ENCODE measurements at regions not wholly inside any gene's neighbourhood (a gene's known extent, or its start where the extent isn't known, plus 50 kb on each side); places are given as distances from the start of the nearest gene placed in this dataset.

DNA sequence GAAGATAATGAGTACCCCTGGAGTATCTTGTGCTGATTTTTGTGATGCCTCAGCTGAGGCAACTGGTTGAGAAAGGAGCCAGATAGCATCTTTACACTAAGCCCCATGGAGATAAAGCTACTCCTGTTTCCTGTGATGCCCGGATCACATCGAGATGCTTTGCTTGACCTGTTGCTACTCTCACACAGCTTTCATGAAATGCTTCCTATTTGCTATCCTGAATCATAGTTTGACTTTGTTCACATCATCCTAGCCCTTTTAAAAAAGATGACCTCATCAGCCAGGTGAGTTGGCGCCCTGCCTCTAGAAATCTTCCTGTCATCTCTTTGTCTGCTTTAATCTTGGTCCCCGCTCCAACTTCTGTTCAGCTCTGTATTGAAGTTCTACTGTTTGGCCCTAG lies 409.6 kb upstream of the TBL1XR1 start:
- Histone ChIP-seq H3K36me3 (replicated peaks; ENCODE audit: insufficient read depth, low read length) (no peaks in the 10 kb centered on the region), H3K4me1 (ENCODE audit: low read length) (peaks cover 30% of the 10 kb centered on the region), H3K4me2 (ENCODE audit: low read depth, low read length) (no peak overlapping the region), H3K9ac (ENCODE audit: low read length) (no peak overlapping the region), H4K20me1 (ENCODE audit: insufficient read depth, low read length) (no peaks in the 10 kb centered on the region), H3K9me2 (replicated peaks; ENCODE audit: insufficient read depth, low read length) (no peaks in the 10 kb centered on the region), H3K27ac (ENCODE audit: low read length) (no peak overlapping the region), H3K4me3 (ENCODE audit: low read length) (no peak overlapping the region), H2AFZ (ENCODE audit: low read length) (no peak overlapping the region), H3F3A (ENCODE audit: insufficient read depth, low read length) (peaks cover 16% of the 10 kb centered on the region), H3K9me3 (replicated peaks; ENCODE audit: insufficient read depth, low read length) (no peaks in the 10 kb centered on the region), H3K27me3 (replicated peaks; ENCODE audit: insufficient read depth, low read length) (no peaks in the 10 kb centered on the region), H3K79me2 (ENCODE audit: low read length) (no peaks in the 10 kb centered on the region)
- no peak for TF ChIP-seq EZH2phosphoT487 (IDR thresholded peaks at IDR 0.05; ENCODE audit: low read length)
- TF ChIP-seq, protein P1, sequence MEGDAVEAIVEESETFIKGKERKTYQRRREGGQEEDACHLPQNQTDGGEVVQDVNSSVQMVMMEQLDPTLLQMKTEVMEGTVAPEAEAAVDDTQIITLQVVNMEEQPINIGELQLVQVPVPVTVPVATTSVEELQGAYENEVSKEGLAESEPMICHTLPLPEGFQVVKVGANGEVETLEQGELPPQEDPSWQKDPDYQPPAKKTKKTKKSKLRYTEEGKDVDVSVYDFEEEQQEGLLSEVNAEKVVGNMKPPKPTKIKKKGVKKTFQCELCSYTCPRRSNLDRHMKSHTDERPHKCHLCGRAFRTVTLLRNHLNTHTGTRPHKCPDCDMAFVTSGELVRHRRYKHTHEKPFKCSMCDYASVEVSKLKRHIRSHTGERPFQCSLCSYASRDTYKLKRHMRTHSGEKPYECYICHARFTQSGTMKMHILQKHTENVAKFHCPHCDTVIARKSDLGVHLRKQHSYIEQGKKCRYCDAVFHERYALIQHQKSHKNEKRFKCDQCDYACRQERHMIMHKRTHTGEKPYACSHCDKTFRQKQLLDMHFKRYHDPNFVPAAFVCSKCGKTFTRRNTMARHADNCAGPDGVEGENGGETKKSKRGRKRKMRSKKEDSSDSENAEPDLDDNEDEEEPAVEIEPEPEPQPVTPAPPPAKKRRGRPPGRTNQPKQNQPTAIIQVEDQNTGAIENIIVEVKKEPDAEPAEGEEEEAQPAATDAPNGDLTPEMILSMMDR (IDR thresholded peaks at IDR 0.05; ENCODE audit: low read length), result no peak
- no peak for TF ChIP-seq EZH2 (optimal IDR thresholded peaks at IDR 0.05; ENCODE audit: low read depth, low read length)
- no peak for DNase-seq

DNA sequence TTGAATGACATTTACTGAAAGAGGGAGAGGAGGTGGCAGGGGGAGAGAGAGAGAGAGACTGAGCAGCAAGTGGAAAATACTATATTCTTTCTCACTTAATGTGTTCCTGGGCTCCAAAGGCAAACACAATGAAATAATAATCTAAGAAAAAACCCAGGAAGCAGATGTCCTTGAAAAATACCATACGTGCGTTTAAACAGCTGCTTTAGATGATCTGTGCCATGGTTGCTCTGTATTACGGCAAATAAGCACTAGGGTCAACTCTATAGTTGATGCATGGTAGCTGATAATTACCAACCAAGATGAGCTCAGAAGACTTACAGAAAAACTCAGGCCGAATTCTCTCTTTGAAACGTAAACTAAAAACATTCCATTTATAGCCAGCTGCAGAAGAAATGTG lies 410.3 kb upstream of the TBL1XR1 start:
- Histone ChIP-seq H3K4me1 (ENCODE audit: low read length) (peaks cover 23% of the 10 kb centered on the region), H3K9ac (ENCODE audit: low read length) (no peak overlapping the region), H3K27ac (ENCODE audit: low read length) (no peak overlapping the region), H3K9me3 (replicated peaks; ENCODE audit: insufficient read depth, low read length) (no peaks in the 10 kb centered on the region), H4K20me1 (ENCODE audit: insufficient read depth, low read length) (no peaks in the 10 kb centered on the region), H3K9me2 (replicated peaks; ENCODE audit: insufficient read depth, low read length) (no peaks in the 10 kb centered on the region), H3K4me3 (ENCODE audit: low read length) (no peak overlapping the region), H3K27me3 (replicated peaks; ENCODE audit: insufficient read depth, low read length) (no peaks in the 10 kb centered on the region), H3K36me3 (replicated peaks; ENCODE audit: insufficient read depth, low read length) (no peaks in the 10 kb centered on the region), H2AFZ (ENCODE audit: low read length) (no peak overlapping the region), H3K4me2 (ENCODE audit: low read depth, low read length) (no peak overlapping the region), H3F3A (ENCODE audit: insufficient read depth, low read length) (peaks cover 13% of the 10 kb centered on the region), H3K79me2 (ENCODE audit: low read length) (no peaks in the 10 kb centered on the region)
- DNase-seq, result no peak
- no peak for TF ChIP-seq EZH2 (optimal IDR thresholded peaks at IDR 0.05; ENCODE audit: low read depth, low read length)
- TF ChIP-seq, protein P1 (IDR thresholded peaks at IDR 0.05; ENCODE audit: low read length), result no peak
- TF ChIP-seq EZH2phosphoT487 (IDR thresholded peaks at IDR 0.05; ENCODE audit: low read length), result no peak

DNA sequence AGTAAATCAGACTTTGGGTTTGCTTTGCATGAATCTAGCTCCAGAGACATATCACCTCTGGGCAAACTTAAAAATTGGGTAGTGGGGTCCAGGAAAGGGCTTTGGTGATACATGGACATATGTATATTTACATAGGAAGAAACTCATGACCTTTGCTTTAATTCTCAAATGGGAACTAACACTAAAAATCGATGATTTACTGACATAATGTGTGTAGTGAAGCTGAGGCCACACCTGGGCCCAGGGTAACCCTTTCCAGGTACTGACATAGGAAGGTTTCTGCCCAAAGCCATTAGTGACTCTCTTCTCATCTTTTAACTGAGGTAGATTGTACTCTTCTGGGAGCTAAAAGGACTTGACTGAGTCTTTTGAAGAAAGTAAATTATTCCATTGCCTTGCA lies 411.2 kb upstream of the TBL1XR1 start:
- H3K4me1 ChIP-seq (ENCODE audit: low read length), result peaks cover 15% of the 10 kb centered on the region
- no peak overlapping the region for H3K4me2 ChIP-seq (ENCODE audit: low read depth, low read length)
- H3K4me3 ChIP-seq (ENCODE audit: low read length), result no peak overlapping the region
- TF ChIP-seq EZH2 (optimal IDR thresholded peaks at IDR 0.05; ENCODE audit: low read depth, low read length) (no peak), EZH2phosphoT487 (IDR thresholded peaks at IDR 0.05; ENCODE audit: low read length) (no peak)
- TF ChIP-seq, protein P1 (IDR thresholded peaks at IDR 0.05; ENCODE audit: low read length), result no peak
- H3K27me3 ChIP-seq (replicated peaks; ENCODE audit: insufficient read depth, low read length), result no peaks in the 10 kb centered on the region
- no peak overlapping the region for H3K27ac ChIP-seq (ENCODE audit: low read length)
- H3K9me3 ChIP-seq (replicated peaks; ENCODE audit: insufficient read depth, low read length), result no peaks in the 10 kb centered on the region
- H3K9me2 ChIP-seq (replicated peaks; ENCODE audit: insufficient read depth, low read length), result no peaks in the 10 kb centered on the region
- peaks cover 5% of the 10 kb centered on the region for H3F3A ChIP-seq (ENCODE audit: insufficient read depth, low read length)
- H3K9ac ChIP-seq (ENCODE audit: low read length), result no peak overlapping the region
- H3K79me2 ChIP-seq (ENCODE audit: low read length), result no peaks in the 10 kb centered on the region
- no peak for DNase-seq
- H3K36me3 ChIP-seq (replicated peaks; ENCODE audit: insufficient read depth, low read length), result no peaks in the 10 kb centered on the region
- no peak overlapping the region for H2AFZ ChIP-seq (ENCODE audit: low read length)
- no peaks in the 10 kb centered on the region for H4K20me1 ChIP-seq (ENCODE audit: insufficient read depth, low read length)

All from MM.1S (cell line).